ENCODE measurements at regions not wholly inside any gene's neighbourhood (a gene's known extent, or its start where the extent isn't known, plus 50 kb on each side); places are given as distances from the start of the nearest gene placed in this dataset.

DNA sequence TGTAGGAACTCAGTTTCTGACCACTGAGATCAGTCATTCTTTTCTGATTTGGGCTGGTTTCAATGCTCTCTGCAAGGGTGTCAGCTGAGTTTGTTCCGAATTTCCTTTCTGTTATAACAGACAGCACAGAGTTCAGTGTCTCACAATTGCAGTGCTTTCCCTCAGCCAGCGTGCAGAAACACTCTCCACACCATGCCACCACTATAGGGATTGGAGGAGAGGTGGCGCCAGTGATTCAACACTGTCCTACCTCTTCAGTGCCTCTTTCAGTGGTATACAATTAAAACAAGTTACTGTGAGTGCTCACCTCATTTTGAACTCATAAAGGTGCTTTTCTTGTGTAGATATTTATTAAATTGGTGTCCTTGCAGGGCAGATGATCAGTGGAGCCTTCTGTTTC is 413.2 kb upstream of the CXorf51B start:
- Histone ChIP-seq H3K9ac (ENCODE audit: low read length) (no peak overlapping the region), H3K9me3 (ENCODE audit: low read length) (0 out of 2 replicates have a peak, but pooled peaks cover 3% of the 10 kb centered on the region), H3K36me3 (ENCODE audit: low read depth, low read length) (no peaks in the 10 kb centered on the region), H3F3A (ENCODE audit: low read length, unreplicated experiment) (no peaks in the 10 kb centered on the region), H2AFZ (ENCODE audit: low read length) (no peak overlapping the region), H3K79me2 (ENCODE audit: low read length) (no peaks in the 10 kb centered on the region), H3K27ac (ENCODE audit: low read length) (no peak overlapping the region), H3K4me1 (ENCODE audit: insufficient read depth, low read length) (no peaks in the 10 kb centered on the region), H4K20me1 (ENCODE audit: low read length) (no peaks in the 10 kb centered on the region), H3K27me3 (ENCODE audit: low read length) (no peaks in the 10 kb centered on the region), H3K4me3 (ENCODE audit: low read length) (no peak overlapping the region), H3K9me2 (replicated peaks; ENCODE audit: low read length) (no peaks in the 10 kb centered on the region), H3K4me2 (ENCODE audit: low read length) (no peak overlapping the region)
- BruUV-seq (replicated peaks), result no TSS peak
- DNase-seq, result no peak
- ChIA-PET CTCF (no interaction called here), POLR2A (ENCODE audit: unreplicated experiment) (no interaction called here)
- intact Hi-C loops (cut with micrococcal nuclease), result no loop called here
- ATAC-seq, result no peak
- TF ChIP-seq EZH2 (IDR thresholded peaks at IDR 0.05; ENCODE audit: low read length, unreplicated experiment) (no peak), CTCF (conservative IDR thresholded peaks at IDR 0.05; ENCODE audit: low read depth, low read length) (no peak), EZH2phosphoT487 (IDR thresholded peaks at IDR 0.05; ENCODE audit: borderline replicate concordance, low read length) (no peak)

GRCh38 chrX:146409528-146409927 is 400.0 kb upstream of the CXorf51B start:
- intact Hi-C loops (cut with micrococcal nuclease), result no loop called here

DNA sequence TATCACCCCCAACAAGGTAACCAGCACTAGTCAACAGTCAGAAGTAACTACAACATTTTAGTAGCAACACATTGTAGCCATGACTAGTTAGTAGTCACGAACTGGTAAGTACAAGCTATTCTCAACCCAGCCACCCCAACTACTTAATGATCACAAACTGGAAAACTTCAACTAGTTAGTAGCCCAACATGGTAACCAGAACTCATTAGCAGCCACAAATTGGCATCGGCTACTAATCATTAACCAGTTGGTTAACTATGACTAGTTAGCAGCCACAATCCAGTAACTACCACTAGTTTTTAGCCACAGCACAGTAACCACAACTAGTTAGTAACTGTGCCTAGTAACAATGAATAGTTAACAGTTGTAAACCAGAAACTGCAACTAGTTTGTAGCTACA is 385.1 kb upstream of the CXorf51B start:
- Histone ChIP-seq H4K20me1 (ENCODE audit: low read length) (no peaks in the 10 kb centered on the region), H3K4me2 (ENCODE audit: low read length) (no peak overlapping the region), H3K9me2 (replicated peaks; ENCODE audit: low read length) (no peaks in the 10 kb centered on the region), H3K27ac (ENCODE audit: low read length) (no peak overlapping the region), H3K36me3 (ENCODE audit: low read depth, low read length) (no peaks in the 10 kb centered on the region), H3K4me3 (ENCODE audit: low read length) (no peak overlapping the region), H3K4me1 (ENCODE audit: insufficient read depth, low read length) (no peaks in the 10 kb centered on the region), H3K27me3 (ENCODE audit: low read length) (no peaks in the 10 kb centered on the region), H2AFZ (ENCODE audit: low read length) (no peak overlapping the region), H3K9me3 (ENCODE audit: low read length) (no peaks in the 10 kb centered on the region), H3K79me2 (ENCODE audit: low read length) (no peaks in the 10 kb centered on the region), H3F3A (ENCODE audit: low read length, unreplicated experiment) (no peaks in the 10 kb centered on the region), H3K9ac (ENCODE audit: low read length) (no peak overlapping the region)
- ATAC-seq (no peak), DNase-seq (no peak)
- CTCF ChIA-PET, result no interaction called here
- POLR2A ChIA-PET (ENCODE audit: unreplicated experiment), result no interaction called here
- BruUV-seq (replicated peaks), result no TSS peak
- intact Hi-C loops (cut with micrococcal nuclease), result no loop called here
- no peak for TF ChIP-seq EZH2phosphoT487 (IDR thresholded peaks at IDR 0.05; ENCODE audit: borderline replicate concordance, low read length)
- TF ChIP-seq CTCF (conservative IDR thresholded peaks at IDR 0.05; ENCODE audit: low read depth, low read length), result no peak
- no peak for TF ChIP-seq EZH2 (IDR thresholded peaks at IDR 0.05; ENCODE audit: low read length, unreplicated experiment)

More at GRCh38 chrX:146409528-146409927, 400.0 kb upstream of the CXorf51B start:
- Histone ChIP-seq H3K4me2 (ENCODE audit: low read length) (no peak overlapping the region), H4K20me1 (ENCODE audit: low read length) (no peaks in the 10 kb centered on the region), H3K4me1 (ENCODE audit: insufficient read depth, low read length) (no peaks in the 10 kb centered on the region), H3K27me3 (ENCODE audit: low read length) (no peaks in the 10 kb centered on the region), H3K4me3 (ENCODE audit: low read length) (no peak overlapping the region), H3K27ac (ENCODE audit: low read length) (no peak overlapping the region), H3F3A (ENCODE audit: low read length, unreplicated experiment) (no peaks in the 10 kb centered on the region), H3K9ac (ENCODE audit: low read length) (no peak overlapping the region), H2AFZ (ENCODE audit: low read length) (no peak overlapping the region), H3K79me2 (ENCODE audit: low read length) (no peaks in the 10 kb centered on the region), H3K9me2 (replicated peaks; ENCODE audit: low read length) (no peaks in the 10 kb centered on the region), H3K9me3 (ENCODE audit: low read length) (no peaks in the 10 kb centered on the region), H3K36me3 (ENCODE audit: low read depth, low read length) (no peaks in the 10 kb centered on the region)
- no peak for ATAC-seq
- no TSS peak for BruUV-seq (replicated peaks)
- CTCF ChIA-PET, result no interaction called here
- POLR2A ChIA-PET (ENCODE audit: unreplicated experiment), result no interaction called here
- DNase-seq, result no peak
- TF ChIP-seq EZH2phosphoT487 (IDR thresholded peaks at IDR 0.05; ENCODE audit: borderline replicate concordance, low read length) (no peak), CTCF (conservative IDR thresholded peaks at IDR 0.05; ENCODE audit: low read depth, low read length) (no peak), EZH2 (IDR thresholded peaks at IDR 0.05; ENCODE audit: low read length, unreplicated experiment) (no peak)

Measured in PC-3 (cell line).